Activated CD8-positive, alpha-beta T cell treated with anti-CD3 and anti-CD28 coated beads, Interleukin-2, amount 10 ng/mL, durations not matched to agents 7 days and 5 days (primary cell): ENCODE measurements at regions not wholly inside any gene's neighbourhood (a gene's known extent, or its start where the extent isn't known, plus 50 kb on each side); places are given as distances from the start of the nearest gene placed in this dataset.

ENCODE experiments used
- ATAC-seq: fragments of 150-1000 bp; cut with Tn5 transposase; one replicate; pipeline ENCODE4 v1.10.0; 2021; ENCODE audit warnings: moderate library complexity
- CTCF ChIA-PET: fragments of 350-600 bp; sonication (Branson Sonifier 250); formaldehyde crosslinking; loops from one replicate; lab custom pipeline; 2021; ENCODE audit warnings: antibody characterized with exemption; lab: Charles Lee
- POLR2A ChIA-PET: fragments of 350-600 bp; sonication (Branson Sonifier 250); formaldehyde crosslinking; loops from one replicate; lab custom pipeline; 2021; ENCODE audit warnings: antibody characterized with exemption; lab: Charles Lee
- DNase-seq: peaks from one replicate; pipeline ENCODE4 v3.0.0-alpha.2; 2020
- H3K27ac Mint-ChIP-seq: one replicate; pipeline ENCODE4 v1.8.0; 2021; ENCODE audit warnings: mild to moderate bottlenecking, mixed read lengths
- H3K27me3 Mint-ChIP-seq: one replicate; pipeline ENCODE4 v1.8.0; 2021; ENCODE audit warnings: low read depth, mixed read lengths
- H3K36me3 Mint-ChIP-seq: one replicate; pipeline ENCODE4 v1.8.0; 2021; ENCODE audit warnings: low read depth, mixed read lengths
- H3K4me1 Mint-ChIP-seq: one replicate; pipeline ENCODE4 v1.8.0; 2021; ENCODE audit warnings: low read depth, mixed read lengths
- H3K4me3 Mint-ChIP-seq: one replicate; pipeline ENCODE4 v1.8.0; 2021; ENCODE audit warnings: mild to moderate bottlenecking, mixed read lengths
- H3K9me3 Mint-ChIP-seq: one replicate; pipeline ENCODE4 v1.8.0; 2022; ENCODE audit warnings: mixed read lengths; ENCODE audit not compliant: insufficient read depth

GRCh38 chr1:216984536-216984935, 261.3 kb upstream of the ESRRG start:
- ChIA-PET POLR2A (no interaction called here), CTCF (no interaction called here)
- no peaks in the 10 kb centered on the region for H3K4me1 Mint-ChIP-seq
- DNase-seq, result no peak
- no peaks in the 10 kb centered on the region for H3K9me3 Mint-ChIP-seq
- H3K27ac Mint-ChIP-seq, result no peak overlapping the region
- no peak overlapping the region for H3K4me3 Mint-ChIP-seq
- no peaks in the 10 kb centered on the region for H3K36me3 Mint-ChIP-seq
- no peak for ATAC-seq
- no peaks in the 10 kb centered on the region for H3K27me3 Mint-ChIP-seq

GRCh38 chr1:216983823-216984222, 260.6 kb upstream of the ESRRG start:
- H3K27ac Mint-ChIP-seq, result no peak overlapping the region
- DNase-seq (no peak), ATAC-seq (no peak)
- ChIA-PET POLR2A (no interaction called here), CTCF (no interaction called here)
- no peaks in the 10 kb centered on the region for H3K36me3 Mint-ChIP-seq
- no peaks in the 10 kb centered on the region for H3K4me1 Mint-ChIP-seq
- no peaks in the 10 kb centered on the region for H3K27me3 Mint-ChIP-seq
- no peaks in the 10 kb centered on the region for H3K9me3 Mint-ChIP-seq
- H3K4me3 Mint-ChIP-seq, result no peak overlapping the region

GRCh38 chr1:216961516-216961915, 238.3 kb upstream of the ESRRG start:
- CTCF ChIA-PET, result no interaction called here
- no peak overlapping the region for H3K27ac Mint-ChIP-seq

GRCh38 chr1:216960716-216961115, 237.5 kb upstream of the ESRRG start:
- Mint-ChIP-seq H3K27me3 (no peaks in the 10 kb centered on the region), H3K36me3 (no peaks in the 10 kb centered on the region), H3K27ac (no peak overlapping the region), H3K4me1 (no peaks in the 10 kb centered on the region), H3K9me3 (no peaks in the 10 kb centered on the region), H3K4me3 (no peak overlapping the region)
- no peak for ATAC-seq
- POLR2A ChIA-PET, result no interaction called here
- CTCF ChIA-PET, result no interaction called here
- DNase-seq, result no peak

More at GRCh38 chr1:216961516-216961915, 238.3 kb upstream of the ESRRG start:
- DNase-seq, result no peak
- no peaks in the 10 kb centered on the region for H3K9me3 Mint-ChIP-seq
- H3K36me3 Mint-ChIP-seq, result no peaks in the 10 kb centered on the region
- H3K27me3 Mint-ChIP-seq, result no peaks in the 10 kb centered on the region
- no peak for ATAC-seq
- POLR2A ChIA-PET, result no interaction called here
- no peaks in the 10 kb centered on the region for H3K4me1 Mint-ChIP-seq
- no peak overlapping the region for H3K4me3 Mint-ChIP-seq

- H3K4me3 Mint-ChIP-seq, result no peak overlapping the region
- DNase-seq (no peak), ATAC-seq (no peak)
- H3K27me3 Mint-ChIP-seq, result no peaks in the 10 kb centered on the region
- ChIA-PET POLR2A (no interaction called here), CTCF (no interaction called here)
- no peak overlapping the region for H3K27ac Mint-ChIP-seq
- H3K9me3 Mint-ChIP-seq, result no peaks in the 10 kb centered on the region
- H3K4me1 Mint-ChIP-seq, result no peaks in the 10 kb centered on the region
- no peaks in the 10 kb centered on the region for H3K36me3 Mint-ChIP-seq
These were observed 235.3 kb upstream of the ESRRG start for GRCh38 chr1:216958569-216958968.

GRCh38 chr1:216953495-216953894, 230.3 kb upstream of the ESRRG start:
- ChIA-PET CTCF (no interaction called here), POLR2A (no interaction called here)
- no peak overlapping the region for H3K4me3 Mint-ChIP-seq
- no peak for ATAC-seq
- H3K36me3 Mint-ChIP-seq, result no peaks in the 10 kb centered on the region
- no peaks in the 10 kb centered on the region for H3K9me3 Mint-ChIP-seq
- no peak for DNase-seq
- no peaks in the 10 kb centered on the region for H3K27me3 Mint-ChIP-seq
- no peaks in the 10 kb centered on the region for H3K4me1 Mint-ChIP-seq
- no peak overlapping the region for H3K27ac Mint-ChIP-seq

- no peak for DNase-seq
- Mint-ChIP-seq H3K4me3 (no peak overlapping the region), H3K4me1 (no peaks in the 10 kb centered on the region), H3K9me3 (no peaks in the 10 kb centered on the region), H3K36me3 (no peaks in the 10 kb centered on the region), H3K27ac (no peak overlapping the region), H3K27me3 (no peaks in the 10 kb centered on the region)
- ATAC-seq, result no peak
- POLR2A ChIA-PET, result no interaction called here
- CTCF ChIA-PET, result no interaction called here
These were observed 229.6 kb upstream of the ESRRG start for GRCh38 chr1:216952864-216953263.

GRCh38 chr1:216945538-216946080, 222.4 kb upstream of the ESRRG start:
- no peaks in the 10 kb centered on the region for H3K4me1 Mint-ChIP-seq
- peaks cover 6% of the 10 kb centered on the region for H3K9me3 Mint-ChIP-seq
- no peaks in the 10 kb centered on the region for H3K27me3 Mint-ChIP-seq
- H3K27ac Mint-ChIP-seq, result no peak overlapping the region
- no peak overlapping the region for H3K4me3 Mint-ChIP-seq
- DNase-seq (no peak), ATAC-seq (no peak)
- ChIA-PET POLR2A (no interaction called here), CTCF (no interaction called here)
- H3K36me3 Mint-ChIP-seq, result no peaks in the 10 kb centered on the region

GRCh38 chr1:216944864-216945510, 221.8 kb upstream of the ESRRG start:
- peaks cover 6% of the 10 kb centered on the region for H3K9me3 Mint-ChIP-seq
- POLR2A ChIA-PET, result no interaction called here
- no peak for ATAC-seq
- H3K4me1 Mint-ChIP-seq, result no peaks in the 10 kb centered on the region
- no peak for DNase-seq
- H3K27ac Mint-ChIP-seq, result no peak overlapping the region
- no peak overlapping the region for H3K4me3 Mint-ChIP-seq
- H3K27me3 Mint-ChIP-seq, result no peaks in the 10 kb centered on the region
- CTCF ChIA-PET, result no interaction called here
- no peaks in the 10 kb centered on the region for H3K36me3 Mint-ChIP-seq

GRCh38 chr1:216937491-216937890, 214.3 kb upstream of the ESRRG start:
- peaks cover 4% of the 10 kb centered on the region for H3K9me3 Mint-ChIP-seq
- H3K4me1 Mint-ChIP-seq, result no peaks in the 10 kb centered on the region
- ATAC-seq (no peak), DNase-seq (no peak)
- no peak overlapping the region for H3K27ac Mint-ChIP-seq
- H3K36me3 Mint-ChIP-seq, result no peaks in the 10 kb centered on the region
- CTCF ChIA-PET, result no interaction called here
- no peaks in the 10 kb centered on the region for H3K27me3 Mint-ChIP-seq
- POLR2A ChIA-PET, result no interaction called here
- no peak overlapping the region for H3K4me3 Mint-ChIP-seq

GRCh38 chr1:216936779-216937178, 213.6 kb upstream of the ESRRG start:
- CTCF ChIA-PET, result no interaction called here
- DNase-seq (no peak), ATAC-seq (no peak)
- H3K4me3 Mint-ChIP-seq, result no peak overlapping the region
- peaks cover 4% of the 10 kb centered on the region for H3K9me3 Mint-ChIP-seq
- POLR2A ChIA-PET, result no interaction called here
- H3K36me3 Mint-ChIP-seq, result no peaks in the 10 kb centered on the region
- H3K4me1 Mint-ChIP-seq, result no peaks in the 10 kb centered on the region
- H3K27me3 Mint-ChIP-seq, result no peaks in the 10 kb centered on the region
- H3K27ac Mint-ChIP-seq, result no peak overlapping the region

GRCh38 chr1:216935901-216936300, 212.7 kb upstream of the ESRRG start:
- H3K27ac Mint-ChIP-seq, result no peak overlapping the region
- no peaks in the 10 kb centered on the region for H3K36me3 Mint-ChIP-seq
- no peak for DNase-seq
- ChIA-PET POLR2A (no interaction called here), CTCF (no interaction called here)
- no peak overlapping the region for H3K4me3 Mint-ChIP-seq
- H3K4me1 Mint-ChIP-seq, result no peaks in the 10 kb centered on the region
- no peaks in the 10 kb centered on the region for H3K27me3 Mint-ChIP-seq
- H3K9me3 Mint-ChIP-seq, result peaks cover 4% of the 10 kb centered on the region
- no peak for ATAC-seq

GRCh38 chr1:216932424-216932823, 209.2 kb upstream of the ESRRG start:
- ChIA-PET CTCF (no interaction called here), POLR2A (no interaction called here)
- Mint-ChIP-seq H3K27ac (no peak overlapping the region), H3K4me3 (no peak overlapping the region), H3K4me1 (no peaks in the 10 kb centered on the region), H3K36me3 (no peaks in the 10 kb centered on the region), H3K9me3 (no peaks in the 10 kb centered on the region), H3K27me3 (no peaks in the 10 kb centered on the region)
- DNase-seq, result no peak
- no peak for ATAC-seq
